ENCODE measurements at regions not wholly inside any gene's neighbourhood (a gene's known extent, or its start where the extent isn't known, plus 50 kb on each side); places are given as distances from the start of the nearest gene placed in this dataset.

DNA sequence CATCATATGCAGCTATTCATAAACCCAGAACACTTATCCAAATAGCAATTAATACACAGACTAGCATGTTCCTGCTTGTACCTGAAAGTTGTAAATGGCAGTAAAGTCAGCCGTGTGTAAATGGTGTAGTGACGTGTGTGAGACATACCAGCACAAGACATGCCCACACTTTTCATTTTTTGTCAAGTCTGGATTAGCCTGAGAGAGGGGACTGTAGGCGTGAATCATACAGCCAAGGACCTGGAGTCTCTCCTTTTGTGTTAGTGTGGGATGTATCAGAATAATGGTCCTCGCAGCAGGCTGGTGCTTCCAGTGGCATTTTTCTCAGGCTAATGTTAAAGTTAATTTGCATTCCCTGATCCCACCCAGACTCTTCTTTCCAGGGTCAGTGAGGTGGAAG lies 116.8 kb upstream of the BMAL1 start:
- DNase-seq (ENCODE audit: low read depth in 2 of 2) = no peak
- TF ChIP-seq, protein P1, sequence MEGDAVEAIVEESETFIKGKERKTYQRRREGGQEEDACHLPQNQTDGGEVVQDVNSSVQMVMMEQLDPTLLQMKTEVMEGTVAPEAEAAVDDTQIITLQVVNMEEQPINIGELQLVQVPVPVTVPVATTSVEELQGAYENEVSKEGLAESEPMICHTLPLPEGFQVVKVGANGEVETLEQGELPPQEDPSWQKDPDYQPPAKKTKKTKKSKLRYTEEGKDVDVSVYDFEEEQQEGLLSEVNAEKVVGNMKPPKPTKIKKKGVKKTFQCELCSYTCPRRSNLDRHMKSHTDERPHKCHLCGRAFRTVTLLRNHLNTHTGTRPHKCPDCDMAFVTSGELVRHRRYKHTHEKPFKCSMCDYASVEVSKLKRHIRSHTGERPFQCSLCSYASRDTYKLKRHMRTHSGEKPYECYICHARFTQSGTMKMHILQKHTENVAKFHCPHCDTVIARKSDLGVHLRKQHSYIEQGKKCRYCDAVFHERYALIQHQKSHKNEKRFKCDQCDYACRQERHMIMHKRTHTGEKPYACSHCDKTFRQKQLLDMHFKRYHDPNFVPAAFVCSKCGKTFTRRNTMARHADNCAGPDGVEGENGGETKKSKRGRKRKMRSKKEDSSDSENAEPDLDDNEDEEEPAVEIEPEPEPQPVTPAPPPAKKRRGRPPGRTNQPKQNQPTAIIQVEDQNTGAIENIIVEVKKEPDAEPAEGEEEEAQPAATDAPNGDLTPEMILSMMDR (IDR thresholded peaks at IDR 0.05; ENCODE audit: low read depth, low read length) = no peak
- no peak overlapping the region for H3K4me3 ChIP-seq (replicated peaks in 1 of 2; ENCODE audit: low read depth in 2 of 2, low read length in 2 of 2)

DNA sequence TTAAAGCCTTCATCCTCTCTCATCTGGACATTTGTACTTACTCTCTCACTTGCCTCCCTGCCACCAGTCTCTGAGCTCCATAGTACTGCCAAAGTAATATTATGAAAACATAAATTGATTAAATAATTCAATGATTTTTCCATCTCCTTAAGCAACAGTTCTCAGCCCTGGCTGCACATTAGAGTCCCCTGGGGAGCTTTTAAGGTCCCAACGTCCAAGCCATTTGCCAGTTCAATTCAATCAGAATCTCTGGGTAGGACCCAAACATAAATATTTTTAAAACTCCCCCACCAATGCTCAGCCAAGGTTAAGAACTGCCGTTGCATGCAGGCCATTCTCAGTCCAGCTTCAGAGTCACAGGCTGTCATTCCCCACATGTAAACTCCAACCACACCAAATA lies 114.4 kb upstream of the BMAL1 start:
- no peak for DNase-seq (ENCODE audit: low read depth in 2 of 2)
- H3K4me3 ChIP-seq (replicated peaks in 1 of 2; ENCODE audit: low read depth in 2 of 2, low read length in 2 of 2) = no peak overlapping the region
- TF ChIP-seq, protein P1 (IDR thresholded peaks at IDR 0.05; ENCODE audit: low read depth, low read length) = no peak

DNA sequence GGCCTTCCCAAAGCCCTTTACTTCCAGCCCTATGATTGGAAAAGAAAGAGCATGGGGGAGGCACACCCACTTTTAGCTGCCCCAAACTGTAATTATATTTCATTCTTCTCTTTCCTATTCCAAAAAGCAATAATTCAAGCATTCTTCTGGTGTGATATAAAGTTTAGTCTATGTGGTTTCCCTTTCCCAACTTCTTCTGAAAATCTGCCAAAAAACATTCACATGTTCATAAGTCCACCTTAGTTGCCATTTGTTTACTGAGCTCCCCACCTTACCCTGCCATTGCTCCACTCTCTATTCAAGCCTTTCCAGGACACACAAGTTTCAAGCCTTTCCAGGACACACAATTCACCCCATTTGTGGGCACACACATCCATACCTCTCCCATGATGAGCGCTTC lies 111.6 kb upstream of the BMAL1 start:
- TF ChIP-seq, protein P1 (IDR thresholded peaks at IDR 0.05; ENCODE audit: low read depth, low read length) = no peak
- DNase-seq (ENCODE audit: low read depth in 2 of 2) = peak in 1 of 2 donors; percentile 10
- H3K4me3 ChIP-seq (replicated peaks in 1 of 2; ENCODE audit: low read depth in 2 of 2, low read length in 2 of 2) = no peak overlapping the region

DNA sequence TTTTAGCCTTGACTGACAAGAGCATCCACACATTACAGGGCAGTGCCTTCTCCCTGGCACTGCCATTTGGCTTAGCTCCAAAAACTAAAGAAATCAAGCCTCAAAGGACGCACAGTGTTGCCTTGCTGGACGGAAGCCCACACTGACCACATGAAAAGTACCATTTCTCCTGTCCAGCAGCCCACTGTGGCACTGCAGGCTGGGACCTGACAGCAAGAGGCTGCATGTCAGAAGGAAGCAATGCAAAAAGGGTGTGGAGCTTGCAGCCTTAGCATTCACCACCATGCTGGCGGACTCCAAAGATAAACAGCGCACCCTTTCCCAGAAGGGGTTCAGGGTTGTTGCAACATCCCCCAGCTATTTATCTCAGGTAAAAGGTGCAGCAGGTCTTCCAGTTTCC lies 109.3 kb upstream of the BMAL1 start:
- peak in 1 of 2 donors; percentile 8 for DNase-seq (ENCODE audit: low read depth in 2 of 2)
- TF ChIP-seq, protein P1 (IDR thresholded peaks at IDR 0.05; ENCODE audit: low read depth, low read length) = no peak
- no peak overlapping the region for H3K4me3 ChIP-seq (replicated peaks in 1 of 2; ENCODE audit: low read depth in 2 of 2, low read length in 2 of 2)

DNA sequence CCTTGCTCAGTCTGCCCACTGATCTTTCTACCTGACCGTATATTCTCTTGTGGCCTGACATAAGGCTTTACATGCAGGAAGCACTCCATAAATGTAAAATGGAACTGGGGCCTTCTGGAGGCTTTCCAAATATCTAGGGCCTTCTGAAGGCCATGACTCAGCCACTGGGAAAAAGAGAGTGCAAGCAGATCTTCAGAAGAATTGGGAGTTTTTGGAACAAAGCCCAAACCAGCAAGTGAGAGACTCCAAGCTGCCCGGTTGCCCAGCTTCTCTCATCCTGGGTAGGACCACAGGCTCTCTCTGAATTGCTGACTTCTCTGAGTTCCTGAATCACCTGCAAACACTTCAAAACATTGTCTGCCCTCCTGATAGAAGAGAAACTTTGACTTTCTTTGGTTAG lies 107.9 kb upstream of the BMAL1 start:
- peak; percentile 90 to 94 for DNase-seq (ENCODE audit: low read depth in 2 of 2)
- TF ChIP-seq, protein P1 (IDR thresholded peaks at IDR 0.05; ENCODE audit: low read depth, low read length) = no peak
- no peak overlapping the region for H3K4me3 ChIP-seq (replicated peaks in 1 of 2; ENCODE audit: low read depth in 2 of 2, low read length in 2 of 2)

DNA sequence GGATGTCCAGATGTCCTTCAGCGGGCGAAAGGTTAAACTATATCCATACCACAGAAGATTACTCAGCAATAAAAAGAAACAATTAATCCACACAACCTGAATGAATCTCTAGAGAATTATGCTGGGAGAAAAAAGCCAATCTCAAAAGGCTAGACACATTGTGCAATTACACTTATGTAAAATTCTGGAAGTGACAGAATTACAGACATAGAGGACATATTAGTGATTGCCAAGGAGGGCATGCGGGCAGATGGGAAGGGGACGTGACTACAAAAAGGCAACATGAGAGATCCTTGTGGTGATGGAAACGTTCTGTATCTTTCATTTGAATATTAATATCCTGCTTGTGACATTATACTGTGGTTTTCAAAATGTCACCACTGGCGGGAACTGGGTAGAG lies 103.5 kb upstream of the BMAL1 start:
- DNase-seq (ENCODE audit: low read depth in 2 of 2) = no peak
- H3K4me3 ChIP-seq (replicated peaks in 1 of 2; ENCODE audit: low read depth in 2 of 2, low read length in 2 of 2) = no peak overlapping the region
- TF ChIP-seq, protein P1 (IDR thresholded peaks at IDR 0.05; ENCODE audit: low read depth, low read length) = no peak

DNA sequence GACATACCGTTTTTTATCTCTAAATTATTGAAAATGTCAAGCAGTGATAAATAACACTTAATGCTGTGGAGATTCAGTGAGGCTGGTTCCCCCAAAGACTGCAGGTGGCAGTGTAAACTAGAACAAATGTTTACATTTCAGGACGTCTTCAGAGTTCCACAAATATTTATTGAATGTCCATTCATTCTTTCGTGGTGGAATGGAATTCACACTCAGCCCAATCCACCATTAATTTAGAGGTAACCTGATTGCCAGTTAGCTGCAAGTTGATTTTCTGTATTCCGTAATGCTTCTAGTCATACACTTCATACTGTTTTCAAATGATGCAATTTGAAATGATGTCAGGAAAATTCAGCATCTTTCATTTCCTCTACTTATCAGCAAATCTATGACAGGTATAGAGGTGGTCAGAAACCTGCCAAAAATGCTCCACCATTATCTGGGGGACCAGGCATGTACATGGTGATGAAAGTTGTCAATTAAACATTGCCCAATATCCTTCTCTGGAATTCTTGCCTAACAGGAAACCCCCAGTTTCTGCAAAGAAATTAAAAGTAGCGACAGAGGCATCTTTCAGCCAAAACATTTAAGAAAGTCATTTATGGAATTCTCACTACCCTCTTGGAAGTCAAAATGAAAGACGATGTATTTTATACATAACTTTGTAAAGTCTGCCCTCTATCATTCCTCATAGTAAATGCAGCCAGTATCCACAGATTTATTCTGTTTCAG lies 94.3 kb upstream of the BMAL1 start:
- TF ChIP-seq, protein P1 (IDR thresholded peaks at IDR 0.05; ENCODE audit: low read depth, low read length) = peak; percentile 57
- peak; percentile 65 to 78 for DNase-seq (ENCODE audit: low read depth in 2 of 2)
- H3K4me3 ChIP-seq (replicated peaks in 1 of 2; ENCODE audit: low read depth in 2 of 2, low read length in 2 of 2) = peak overlapping the region in 1 of 2 donors; percentile 27
